ENCODE measurements at regions not wholly inside any gene's neighbourhood (a gene's known extent, or its start where the extent isn't known, plus 50 kb on each side); places are given as distances from the start of the nearest gene placed in this dataset.
"Not testable (repeated sequence)": the region's sequence is repeated elsewhere in the genome, so short reads cannot be mapped to it uniquely, and the experiment has no call there.

- not testable (repeated sequence) for DNase-seq (ENCODE audit: low read depth)
Measured at GRCh38 chr17:30686538-30687479, 137.7 kb downstream of the CRLF3 start.

DNA sequence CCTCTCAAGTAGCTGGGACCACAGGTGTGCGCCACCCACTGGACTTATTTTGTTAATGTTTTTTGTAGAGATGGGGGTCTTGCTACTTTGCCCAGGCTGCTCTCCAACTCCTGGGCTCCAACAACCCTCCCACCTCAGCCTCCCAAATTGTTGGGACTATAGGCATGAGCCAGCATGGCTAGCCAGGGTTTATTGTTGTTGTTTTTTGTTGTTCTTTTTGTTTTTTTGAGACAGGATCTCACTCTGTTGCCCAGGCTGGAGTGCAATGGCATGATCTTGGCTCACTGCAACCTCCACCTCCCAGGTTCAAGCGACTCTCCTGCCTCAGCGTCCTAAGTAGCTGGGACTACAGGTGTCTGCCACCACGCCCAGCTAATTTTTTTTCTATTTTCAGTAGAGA, 142.2 kb downstream of the CRLF3 start:
- not testable (repeated sequence) for DNase-seq (ENCODE audit: low read depth)

DNA sequence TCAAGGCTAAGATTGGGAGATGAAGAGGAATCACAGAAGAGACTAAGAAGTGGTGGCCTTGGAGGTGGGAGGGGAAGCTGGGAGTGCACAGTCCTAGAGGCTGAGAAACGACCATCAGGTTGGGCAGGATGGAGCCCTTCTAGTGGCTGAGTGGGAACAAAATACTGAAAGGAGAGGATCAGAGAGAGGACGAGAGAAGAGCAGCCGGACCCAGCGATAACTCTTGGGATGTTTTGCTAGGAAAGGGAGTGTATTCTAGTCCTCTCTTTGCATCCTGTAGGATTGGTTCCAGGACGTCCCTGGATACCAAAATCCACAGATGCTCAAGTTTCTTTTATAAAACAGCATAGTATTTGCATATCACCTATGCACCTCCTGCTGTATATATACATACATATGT, 143.8 kb downstream of the CRLF3 start:
- not testable (repeated sequence) for DNase-seq (ENCODE audit: low read depth)

GRCh38 chr17:30677550-30678249, 146.8 kb downstream of the CRLF3 start:
- no peak for DNase-seq (ENCODE audit: low read depth)

GRCh38 chr17:30675777-30676492, 148.6 kb downstream of the CRLF3 start:
- DNase-seq (ENCODE audit: low read depth) = not testable (repeated sequence)

- DNase-seq (ENCODE audit: low read depth) = not testable (repeated sequence)
Measured at GRCh38 chr17:30669217-30669649, 155.3 kb downstream of the CRLF3 start.

GRCh38 chr17:30668360-30669181, 155.9 kb downstream of the CRLF3 start:
- not testable (repeated sequence) for DNase-seq (ENCODE audit: low read depth)

GRCh38 chr17:30667657-30668359, 156.7 kb downstream of the CRLF3 start:
- DNase-seq (ENCODE audit: low read depth) = peak; percentile 56

- DNase-seq (ENCODE audit: low read depth) = not testable (repeated sequence)
Measured at GRCh38 chr17:30666838-30667656, 157.4 kb downstream of the CRLF3 start.

DNA sequence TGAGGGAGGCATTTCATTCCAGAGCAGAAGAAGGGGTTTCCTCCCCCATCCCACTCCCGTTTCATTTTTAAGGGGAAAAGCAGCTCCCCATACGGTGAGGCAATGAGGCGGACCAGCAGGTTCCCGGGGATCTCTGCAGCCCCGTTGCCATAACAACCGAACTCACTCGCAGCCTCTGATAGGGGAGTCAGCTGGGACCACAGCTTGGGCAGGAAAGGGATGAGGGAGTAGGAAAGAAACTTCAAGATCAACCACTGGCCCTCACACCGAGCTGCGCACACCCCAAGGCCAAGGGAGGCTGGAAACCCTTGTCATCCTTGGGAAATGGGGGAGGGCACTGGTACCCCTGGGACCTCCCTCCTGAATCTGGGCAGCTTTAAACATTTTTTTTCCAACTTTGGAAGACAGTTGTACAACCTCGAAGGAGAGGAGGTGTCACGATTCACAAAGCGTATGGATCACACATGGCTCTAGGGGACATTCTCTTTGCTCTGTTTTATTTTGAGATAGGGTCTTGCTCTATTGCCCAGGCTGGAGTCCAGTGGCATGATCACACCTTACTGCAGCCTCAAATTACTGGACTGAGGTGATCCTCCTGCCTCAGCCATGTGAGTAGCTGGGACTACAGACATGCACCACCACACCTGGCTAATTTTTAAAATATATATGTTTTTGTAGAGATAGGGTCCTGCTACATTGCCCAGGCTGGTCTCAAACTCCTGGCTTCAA, 160.6 kb downstream of the CRLF3 start:
- DNase-seq (ENCODE audit: low read depth) = not testable (repeated sequence)

DNA sequence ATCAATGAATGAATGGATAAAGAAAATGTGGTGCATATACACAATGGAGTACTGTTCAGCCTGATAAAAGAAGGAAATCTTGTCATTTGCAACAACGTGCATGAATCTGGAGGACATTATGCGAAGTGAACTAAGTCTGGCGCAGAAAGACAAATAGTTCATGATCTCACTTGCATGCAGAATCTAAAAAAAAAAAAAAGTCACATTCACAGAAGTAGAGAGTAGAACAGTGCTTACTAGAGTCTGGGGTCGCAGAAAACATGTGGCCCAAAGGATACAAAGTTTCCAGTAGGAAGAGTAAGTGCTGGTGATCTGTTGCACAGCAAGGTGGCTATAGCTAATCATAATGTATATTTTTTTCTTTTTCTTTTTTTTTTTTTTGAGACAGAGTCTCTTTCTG, 167.3 kb downstream of the CRLF3 start:
- not testable (repeated sequence) for DNase-seq (ENCODE audit: low read depth)

DNA sequence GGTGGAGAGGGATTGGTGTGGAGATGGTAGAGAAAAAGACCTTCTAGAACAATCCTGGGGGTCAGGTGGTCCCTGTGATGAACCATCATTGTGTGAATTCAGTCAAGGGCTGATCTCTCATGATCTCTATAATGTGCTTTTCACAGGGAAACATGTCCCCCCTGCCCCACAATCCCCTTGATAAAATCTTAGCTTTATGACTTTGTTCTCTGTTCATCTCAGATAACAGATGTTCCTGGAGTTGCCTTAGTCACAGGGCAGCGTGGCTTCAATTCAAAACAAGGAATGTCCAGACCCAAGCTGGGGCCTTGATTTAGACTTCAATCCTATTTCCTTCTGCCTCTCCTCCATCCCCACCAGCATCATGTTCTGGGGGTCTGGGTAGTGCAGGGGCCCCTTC, 171.5 kb downstream of the CRLF3 start:
- DNase-seq (ENCODE audit: low read depth) = not testable (repeated sequence)

DNA sequence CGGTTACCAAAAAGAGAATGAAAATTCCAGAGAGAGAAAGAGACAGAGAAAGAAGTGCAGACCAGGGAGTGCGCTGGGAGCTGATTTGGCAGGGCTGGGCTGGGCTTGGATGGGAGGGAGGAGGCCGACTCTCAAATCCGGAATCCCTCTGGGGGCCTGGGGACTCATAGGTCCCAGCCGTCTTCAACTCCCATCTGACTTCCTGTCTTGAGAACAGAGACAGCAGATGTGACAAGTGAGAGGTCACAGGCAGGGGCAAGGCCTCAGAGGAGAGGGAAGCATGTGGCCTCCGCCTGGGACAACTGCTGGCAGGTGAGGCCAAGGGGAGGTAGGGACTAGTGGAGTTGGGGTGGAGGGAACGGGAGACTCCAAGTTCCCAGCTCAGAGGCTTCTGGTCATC, 172.9 kb downstream of the GOSR1 start:
- DNase-seq (ENCODE audit: low read depth) = not testable (repeated sequence)

- DNase-seq (ENCODE audit: low read depth) = not testable (repeated sequence)
Measured at GRCh38 chr17:30648015-30648620, 170.9 kb downstream of the GOSR1 start.

GRCh38 chr17:30645875-30646274, 168.7 kb downstream of the GOSR1 start:
- not testable (repeated sequence) for DNase-seq (ENCODE audit: low read depth)

DNA sequence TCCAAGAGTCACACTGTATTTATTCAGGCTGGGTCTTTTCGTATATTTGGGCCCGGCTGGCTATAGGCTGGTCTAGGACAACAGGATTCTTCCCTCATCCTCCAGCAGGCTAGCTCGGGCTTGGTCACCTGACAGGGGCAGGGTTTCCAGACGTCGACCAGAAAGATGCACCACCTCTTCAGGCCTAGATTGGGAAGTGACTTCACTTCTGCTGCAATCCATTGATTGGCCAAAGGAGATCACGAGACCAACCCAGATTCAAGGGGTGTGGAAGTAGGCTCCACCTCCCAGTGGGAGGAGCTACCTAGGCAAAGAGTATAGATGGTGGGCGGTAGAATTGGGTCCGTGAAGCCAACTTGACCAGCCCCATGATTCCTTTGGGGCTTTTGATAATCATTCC, 167.5 kb downstream of the GOSR1 start:
- DNase-seq (ENCODE audit: low read depth) = not testable (repeated sequence)

- not testable (repeated sequence) for DNase-seq (ENCODE audit: low read depth)
Measured at GRCh38 chr17:30644287-30644686, 167.1 kb downstream of the GOSR1 start.

DNA sequence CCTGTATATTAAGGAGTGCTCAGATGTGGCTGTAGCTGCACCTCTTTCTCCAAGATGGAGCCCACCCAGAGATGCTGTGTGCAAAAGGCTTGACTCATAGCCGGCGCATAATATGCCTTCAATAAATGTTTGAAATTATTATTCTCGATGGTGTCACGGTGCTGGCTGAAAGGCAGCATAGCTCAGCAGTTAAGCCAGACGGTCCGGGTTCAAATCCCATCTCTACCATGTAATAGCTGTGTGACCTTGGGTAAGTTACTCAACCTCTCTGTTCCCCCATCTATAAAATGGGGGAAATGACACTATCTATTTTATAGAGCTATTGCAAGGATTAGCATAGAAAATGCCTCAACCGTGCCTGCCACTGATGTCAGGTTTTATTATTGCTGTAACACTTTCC, 164.2 kb downstream of the GOSR1 start:
- not testable (repeated sequence) for DNase-seq (ENCODE audit: low read depth)
